Stimulated activated effector memory CD8-positive, alpha-beta T cell treated with anti-CD3 and anti-CD28 coated beads, Interleukin-12 subunit alpha, Interleukin-12 subunit beta, amount 100 ng/mL, for 72 hours (primary cell): ENCODE measurements at regions not wholly inside any gene's neighbourhood (a gene's known extent, or its start where the extent isn't known, plus 50 kb on each side); places are given as distances from the start of the nearest gene placed in this dataset.

Experiments
- ATAC-seq: fragments of 150-1000 bp; cut with Tn5 transposase; 2 replicates; pipeline ENCODE4 v1.10.0; 2021
- DNase-seq, 2 donors: peaks; one replicate each; pipeline ENCODE4 v3.0.0; 2021 to 2022; ENCODE audit warnings: low spot score in 2 of 2
- H3K27ac Mint-ChIP-seq: one replicate; pipeline ENCODE4 v1.8.0; 2022; ENCODE audit warnings: mild to moderate bottlenecking, mixed read lengths
- H3K36me3 Mint-ChIP-seq: one replicate; pipeline ENCODE4 v1.8.0; 2022; ENCODE audit warnings: mild to moderate bottlenecking, mixed read lengths
- H3K4me1 Mint-ChIP-seq: one replicate; pipeline ENCODE4 v1.8.0; 2022; ENCODE audit warnings: mixed read lengths
- H3K4me3 Mint-ChIP-seq: one replicate; pipeline ENCODE4 v1.8.0; 2022; ENCODE audit warnings: mild to moderate bottlenecking, mixed read lengths
- H3K9me3 Mint-ChIP-seq: one replicate; pipeline ENCODE4 v1.8.0; 2022; ENCODE audit warnings: mixed read lengths

- Mint-ChIP-seq H3K4me3 (no peak overlapping the region), H3K9me3 (no peaks in the 10 kb centered on the region), H3K36me3 (no peaks in the 10 kb centered on the region), H3K27ac (no peak overlapping the region), H3K4me1 (peaks cover 7% of the 10 kb centered on the region)
- DNase-seq (no peak), ATAC-seq (no peak)
Observed at GRCh38 chr22:49364398-49364797, 463.3 kb downstream of the BRD1 start.

- H3K36me3 Mint-ChIP-seq = no peaks in the 10 kb centered on the region
- H3K4me3 Mint-ChIP-seq = no peak overlapping the region
- H3K27ac Mint-ChIP-seq = no peak overlapping the region
- no peaks in the 10 kb centered on the region for H3K9me3 Mint-ChIP-seq
- H3K4me1 Mint-ChIP-seq = no peaks in the 10 kb centered on the region
- DNase-seq (no peak), ATAC-seq (no peak)
Observed at GRCh38 chr22:49363526-49364230, 464.0 kb downstream of the BRD1 start.

GRCh38 chr22:49362211-49362839, 465.3 kb downstream of the BRD1 start:
- no peak overlapping the region for H3K4me3 Mint-ChIP-seq
- H3K27ac Mint-ChIP-seq = no peak overlapping the region
- peak in 1 of 2 donors; percentile 30 for DNase-seq
- no peaks in the 10 kb centered on the region for H3K9me3 Mint-ChIP-seq
- H3K4me1 Mint-ChIP-seq = no peaks in the 10 kb centered on the region
- no peak for ATAC-seq
- H3K36me3 Mint-ChIP-seq = no peaks in the 10 kb centered on the region

- Mint-ChIP-seq H3K4me1 (no peaks in the 10 kb centered on the region), H3K36me3 (no peaks in the 10 kb centered on the region), H3K9me3 (no peaks in the 10 kb centered on the region), H3K4me3 (no peak overlapping the region), H3K27ac (no peak overlapping the region)
- no peak for DNase-seq
- no peak for ATAC-seq
Observed at GRCh38 chr22:49361164-49361563, 466.5 kb downstream of the BRD1 start.

GRCh38 chr22:49360746-49361145, 466.9 kb downstream of the BRD1 start:
- H3K36me3 Mint-ChIP-seq = no peaks in the 10 kb centered on the region
- ATAC-seq (no peak), DNase-seq (no peak)
- H3K27ac Mint-ChIP-seq = no peak overlapping the region
- no peaks in the 10 kb centered on the region for H3K9me3 Mint-ChIP-seq
- H3K4me1 Mint-ChIP-seq = no peaks in the 10 kb centered on the region
- no peak overlapping the region for H3K4me3 Mint-ChIP-seq

- DNase-seq = no peak
- Mint-ChIP-seq H3K4me3 (no peak overlapping the region), H3K36me3 (no peaks in the 10 kb centered on the region), H3K4me1 (no peaks in the 10 kb centered on the region), H3K9me3 (no peaks in the 10 kb centered on the region), H3K27ac (no peak overlapping the region)
- ATAC-seq = no peak
Observed at GRCh38 chr22:49359076-49359475, 468.6 kb downstream of the BRD1 start.

- DNase-seq = no peak
Observed at GRCh38 chr22:49357661-49358440, 469.8 kb downstream of the BRD1 start.

GRCh38 chr22:49356428-49356827, 471.2 kb downstream of the BRD1 start:
- H3K4me3 Mint-ChIP-seq = no peak overlapping the region
- H3K36me3 Mint-ChIP-seq = no peaks in the 10 kb centered on the region
- DNase-seq (no peak), ATAC-seq (no peak)
- no peak overlapping the region for H3K27ac Mint-ChIP-seq
- H3K4me1 Mint-ChIP-seq = no peaks in the 10 kb centered on the region
- no peaks in the 10 kb centered on the region for H3K9me3 Mint-ChIP-seq

More at GRCh38 chr22:49357661-49358440, 469.8 kb downstream of the BRD1 start:
- Mint-ChIP-seq H3K36me3 (no peaks in the 10 kb centered on the region), H3K27ac (no peak overlapping the region), H3K4me3 (no peak overlapping the region), H3K9me3 (no peaks in the 10 kb centered on the region), H3K4me1 (no peaks in the 10 kb centered on the region)
- no peak for ATAC-seq

- Mint-ChIP-seq H3K4me3 (no peak overlapping the region), H3K27ac (no peak overlapping the region), H3K36me3 (no peaks in the 10 kb centered on the region), H3K4me1 (no peaks in the 10 kb centered on the region), H3K9me3 (no peaks in the 10 kb centered on the region)
- ATAC-seq (no peak), DNase-seq (no peak)
Observed at GRCh38 chr22:49355211-49355920, 472.3 kb downstream of the BRD1 start.

GRCh38 chr22:49354516-49355210, 473.0 kb downstream of the BRD1 start:
- no peak for DNase-seq
- H3K4me3 Mint-ChIP-seq = no peak overlapping the region
- no peaks in the 10 kb centered on the region for H3K9me3 Mint-ChIP-seq
- H3K4me1 Mint-ChIP-seq = no peaks in the 10 kb centered on the region
- no peak overlapping the region for H3K27ac Mint-ChIP-seq
- no peak for ATAC-seq
- no peaks in the 10 kb centered on the region for H3K36me3 Mint-ChIP-seq

GRCh38 chr22:49353235-49353634, 474.4 kb downstream of the BRD1 start:
- Mint-ChIP-seq H3K27ac (no peak overlapping the region), H3K36me3 (no peaks in the 10 kb centered on the region), H3K4me1 (no peaks in the 10 kb centered on the region), H3K4me3 (no peak overlapping the region), H3K9me3 (no peaks in the 10 kb centered on the region)
- no peak for ATAC-seq
- DNase-seq = no peak

- no peak overlapping the region for H3K4me3 Mint-ChIP-seq
- no peaks in the 10 kb centered on the region for H3K4me1 Mint-ChIP-seq
- DNase-seq (no peak), ATAC-seq (no peak)
- no peaks in the 10 kb centered on the region for H3K36me3 Mint-ChIP-seq
- no peaks in the 10 kb centered on the region for H3K9me3 Mint-ChIP-seq
- no peak overlapping the region for H3K27ac Mint-ChIP-seq
Observed at GRCh38 chr22:49352361-49353169, 475.1 kb downstream of the BRD1 start.

- ATAC-seq (no peak), DNase-seq (no peak)
- no peaks in the 10 kb centered on the region for H3K36me3 Mint-ChIP-seq
- H3K4me3 Mint-ChIP-seq = no peak overlapping the region
- H3K4me1 Mint-ChIP-seq = no peaks in the 10 kb centered on the region
- H3K27ac Mint-ChIP-seq = no peak overlapping the region
- H3K9me3 Mint-ChIP-seq = no peaks in the 10 kb centered on the region
Observed at GRCh38 chr22:49351761-49352227, 475.9 kb downstream of the BRD1 start.

- no peaks in the 10 kb centered on the region for H3K9me3 Mint-ChIP-seq
Observed at GRCh38 chr22:49350441-49351121, 477.1 kb downstream of the BRD1 start.

More at GRCh38 chr22:49350441-49351121, 477.1 kb downstream of the BRD1 start:
- no peaks in the 10 kb centered on the region for H3K36me3 Mint-ChIP-seq
- no peak overlapping the region for H3K27ac Mint-ChIP-seq
- no peak overlapping the region for H3K4me3 Mint-ChIP-seq
- DNase-seq (no peak), ATAC-seq (no peak)
- H3K4me1 Mint-ChIP-seq = peaks cover 8% of the 10 kb centered on the region
